ENCODE measurements at regions not wholly inside any gene's neighbourhood (a gene's known extent, or its start where the extent isn't known, plus 50 kb on each side); places are given as distances from the start of the nearest gene placed in this dataset.
"Not testable (repeated sequence)": the region's sequence is repeated elsewhere in the genome, so short reads cannot be mapped to it uniquely, and the experiment has no call there.

- DNase-seq (ENCODE audit: low read depth); H3K4me3 ChIP-seq (ENCODE audit: control insufficient read depth, low read depth, low read length): not testable (repeated sequence)
These were observed 277.8 kb upstream of the ARHGAP42 start for GRCh38 chr11:100409267-100409666.

GRCh38 chr11:100419518-100419917 is 267.6 kb upstream of the ARHGAP42 start:
- no peak for DNase-seq (ENCODE audit: low read depth)
- TF ChIP-seq, protein P1, sequence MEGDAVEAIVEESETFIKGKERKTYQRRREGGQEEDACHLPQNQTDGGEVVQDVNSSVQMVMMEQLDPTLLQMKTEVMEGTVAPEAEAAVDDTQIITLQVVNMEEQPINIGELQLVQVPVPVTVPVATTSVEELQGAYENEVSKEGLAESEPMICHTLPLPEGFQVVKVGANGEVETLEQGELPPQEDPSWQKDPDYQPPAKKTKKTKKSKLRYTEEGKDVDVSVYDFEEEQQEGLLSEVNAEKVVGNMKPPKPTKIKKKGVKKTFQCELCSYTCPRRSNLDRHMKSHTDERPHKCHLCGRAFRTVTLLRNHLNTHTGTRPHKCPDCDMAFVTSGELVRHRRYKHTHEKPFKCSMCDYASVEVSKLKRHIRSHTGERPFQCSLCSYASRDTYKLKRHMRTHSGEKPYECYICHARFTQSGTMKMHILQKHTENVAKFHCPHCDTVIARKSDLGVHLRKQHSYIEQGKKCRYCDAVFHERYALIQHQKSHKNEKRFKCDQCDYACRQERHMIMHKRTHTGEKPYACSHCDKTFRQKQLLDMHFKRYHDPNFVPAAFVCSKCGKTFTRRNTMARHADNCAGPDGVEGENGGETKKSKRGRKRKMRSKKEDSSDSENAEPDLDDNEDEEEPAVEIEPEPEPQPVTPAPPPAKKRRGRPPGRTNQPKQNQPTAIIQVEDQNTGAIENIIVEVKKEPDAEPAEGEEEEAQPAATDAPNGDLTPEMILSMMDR (IDR thresholded peaks at IDR 0.05; ENCODE audit: control insufficient read depth, insufficient read depth, low read depth, low read length, missing control alignments), result no peak
- no peak overlapping the region for H3K4me3 ChIP-seq (ENCODE audit: control insufficient read depth, low read depth, low read length)

- no peak for DNase-seq (ENCODE audit: low read depth)
- H3K4me3 ChIP-seq (ENCODE audit: control insufficient read depth, low read depth, low read length), result no peak overlapping the region
- TF ChIP-seq, protein P1 (IDR thresholded peaks at IDR 0.05; ENCODE audit: control insufficient read depth, insufficient read depth, low read depth, low read length, missing control alignments), result no peak
These were observed 252.1 kb upstream of the ARHGAP42 start for GRCh38 chr11:100434821-100435641.

DNA sequence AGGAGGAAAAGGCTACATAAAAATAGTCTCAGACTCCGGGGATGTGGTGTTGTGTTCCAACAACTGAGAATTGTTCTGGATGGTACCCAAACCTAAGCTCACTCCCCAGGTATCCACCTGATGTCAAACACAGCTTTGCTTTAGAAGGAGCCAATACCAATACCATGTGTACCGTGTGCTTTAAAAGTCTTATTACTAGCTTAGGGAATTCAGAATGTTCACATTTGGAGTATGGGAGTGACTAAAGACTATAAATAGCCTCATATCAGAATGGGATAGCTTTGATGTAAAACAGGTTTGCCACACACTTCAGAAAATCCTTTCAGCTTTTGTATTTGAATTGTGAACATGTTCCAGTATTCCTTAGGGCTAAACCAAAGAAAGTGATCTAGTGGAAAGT is 248.7 kb upstream of the ARHGAP42 start:
- H3K4me3 ChIP-seq (ENCODE audit: control insufficient read depth, low read depth, low read length), result no peak overlapping the region
- TF ChIP-seq, protein P1 (IDR thresholded peaks at IDR 0.05; ENCODE audit: control insufficient read depth, insufficient read depth, low read depth, low read length, missing control alignments), result no peak
- no peak for DNase-seq (ENCODE audit: low read depth)

DNA sequence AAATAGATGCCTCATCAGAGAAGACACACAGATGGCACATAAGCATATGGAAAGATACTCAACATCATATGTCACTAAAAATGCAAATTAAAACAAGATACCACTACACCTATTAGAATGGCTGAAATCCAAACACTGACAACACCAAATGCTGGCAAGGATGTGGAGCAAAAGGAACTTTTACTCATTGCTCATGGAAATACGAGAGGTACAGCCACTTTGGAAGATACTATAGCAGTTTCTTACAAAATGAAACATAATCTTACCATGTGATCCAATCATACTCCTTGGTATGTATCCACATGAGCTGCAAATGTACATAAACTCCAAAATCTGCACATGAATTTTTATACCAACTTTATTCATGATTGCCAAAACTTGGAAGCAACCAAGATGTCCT is 246.0 kb upstream of the ARHGAP42 start:
- H3K4me3 ChIP-seq (ENCODE audit: control insufficient read depth, low read depth, low read length), result no peak overlapping the region
- no peak for DNase-seq (ENCODE audit: low read depth)
- TF ChIP-seq, protein P1 (IDR thresholded peaks at IDR 0.05; ENCODE audit: control insufficient read depth, insufficient read depth, low read depth, low read length, missing control alignments), result no peak

GRCh38 chr11:100442017-100442416 is 245.1 kb upstream of the ARHGAP42 start:
- H3K4me3 ChIP-seq (ENCODE audit: control insufficient read depth, low read depth, low read length), result no peak overlapping the region
- TF ChIP-seq, protein P1 (IDR thresholded peaks at IDR 0.05; ENCODE audit: control insufficient read depth, insufficient read depth, low read depth, low read length, missing control alignments), result no peak
- DNase-seq (ENCODE audit: low read depth), result no peak

- DNase-seq (ENCODE audit: low read depth), result no peak
- no peak overlapping the region for H3K4me3 ChIP-seq (ENCODE audit: control insufficient read depth, low read depth, low read length)
- TF ChIP-seq, protein P1 (IDR thresholded peaks at IDR 0.05; ENCODE audit: control insufficient read depth, insufficient read depth, low read depth, low read length, missing control alignments), result no peak
These were observed 241.8 kb upstream of the ARHGAP42 start for GRCh38 chr11:100445231-100445735.

DNA sequence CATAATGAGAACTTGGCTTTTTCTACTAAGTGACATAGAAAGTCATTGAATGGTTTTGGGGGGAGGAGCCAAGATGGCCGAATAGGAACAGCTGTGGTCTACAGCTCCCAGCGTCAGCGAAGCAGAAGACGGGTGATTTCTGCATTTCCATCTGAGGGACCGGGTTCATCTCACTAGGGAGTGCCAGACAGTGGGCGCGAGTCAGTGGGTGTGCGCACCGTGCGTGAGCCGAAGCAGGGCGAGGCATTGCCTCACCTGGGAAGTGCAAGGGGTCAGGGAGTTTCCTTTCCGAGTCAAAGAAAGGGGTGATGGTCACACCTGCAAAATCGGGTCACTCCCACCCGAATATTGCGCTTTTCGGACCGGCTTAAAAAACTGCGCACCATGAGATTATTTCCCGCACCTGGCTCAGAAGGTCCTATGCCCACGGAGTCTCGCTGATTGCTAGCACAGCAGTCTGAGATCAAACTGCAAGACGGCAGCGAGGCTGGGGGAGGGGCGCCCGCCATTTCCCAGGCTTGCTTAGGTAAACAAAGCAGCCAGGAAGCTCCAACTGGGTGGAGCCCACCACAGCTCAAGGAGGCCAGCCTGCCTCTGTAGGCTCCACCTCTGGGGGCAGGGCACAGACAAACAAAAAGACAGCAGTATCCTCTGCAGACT is 235.2 kb upstream of the ARHGAP42 start:
- H3K4me3 ChIP-seq (ENCODE audit: control insufficient read depth, low read depth, low read length); DNase-seq (ENCODE audit: low read depth): not testable (repeated sequence)
